G401.6 (cell line): ENCODE measurements at regions not wholly inside any gene's neighbourhood (a gene's known extent, or its start where the extent isn't known, plus 50 kb on each side); places are given as distances from the start of the nearest gene placed in this dataset.

Experiments
- FAIRE-seq: peaks from 2 replicates; lab custom pipeline; 2012; peaks lifted over from hg19 to GRCh38; lab: Jason Lieb, UNC

DNA sequence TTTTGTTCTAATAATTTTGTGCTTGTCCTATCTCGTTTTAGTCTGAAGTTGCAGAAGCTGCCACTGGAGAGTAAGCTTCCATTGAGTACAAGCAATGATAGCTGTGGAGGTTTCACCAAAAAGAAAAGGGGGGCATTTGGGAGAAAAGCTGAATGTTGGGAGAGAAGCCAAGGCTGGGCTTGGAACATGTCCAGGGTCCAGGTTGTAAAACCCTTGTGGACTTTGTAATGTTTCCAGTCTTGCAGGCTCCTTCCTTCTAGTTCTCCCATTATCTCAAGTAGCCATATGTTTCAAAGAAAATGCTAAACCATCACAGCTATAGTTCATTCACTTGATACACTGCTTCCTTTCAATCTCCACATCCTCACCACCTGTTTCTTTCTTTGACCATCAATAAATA is 880.2 kb downstream of the NLGN4Y start:
- no peak for FAIRE-seq

DNA sequence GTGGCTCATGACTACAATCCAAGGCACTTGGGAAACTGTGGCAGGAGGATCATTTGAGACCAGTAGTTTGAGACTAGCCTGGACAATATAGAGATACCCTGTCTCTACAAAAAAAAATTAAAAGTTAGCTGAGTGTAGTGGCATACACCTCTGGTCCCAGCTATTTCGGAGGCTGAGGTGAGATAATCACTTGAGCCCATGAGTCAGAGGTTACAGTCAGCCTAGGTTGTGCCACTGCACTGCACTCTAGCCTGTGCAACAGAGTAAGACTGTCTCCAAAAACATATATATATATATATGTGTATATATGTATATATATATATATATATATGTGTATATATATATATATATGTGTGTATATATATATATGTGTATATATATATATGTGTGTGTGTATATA is 890.8 kb downstream of the NLGN4Y start:
- no peak for FAIRE-seq

DNA sequence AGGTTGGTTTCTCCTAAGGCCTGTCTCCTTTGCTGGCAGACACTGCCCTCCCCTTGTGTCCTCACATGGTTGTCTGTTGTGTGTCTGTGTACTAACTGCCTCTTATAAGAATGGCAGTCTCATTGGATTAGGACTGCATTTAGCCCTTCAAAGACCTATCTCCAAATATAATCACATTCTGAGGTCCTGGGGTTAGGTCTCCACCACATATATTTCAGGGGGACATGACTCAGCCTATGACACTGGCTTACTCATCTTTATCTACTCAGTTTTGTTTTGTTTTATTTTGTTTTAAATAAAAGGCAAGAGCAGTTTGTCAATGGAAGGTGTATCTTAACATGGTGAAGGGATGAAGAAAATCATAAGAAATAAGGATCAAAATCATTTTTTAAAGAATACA is 894.3 kb downstream of the NLGN4Y start:
- FAIRE-seq, result no peak

DNA sequence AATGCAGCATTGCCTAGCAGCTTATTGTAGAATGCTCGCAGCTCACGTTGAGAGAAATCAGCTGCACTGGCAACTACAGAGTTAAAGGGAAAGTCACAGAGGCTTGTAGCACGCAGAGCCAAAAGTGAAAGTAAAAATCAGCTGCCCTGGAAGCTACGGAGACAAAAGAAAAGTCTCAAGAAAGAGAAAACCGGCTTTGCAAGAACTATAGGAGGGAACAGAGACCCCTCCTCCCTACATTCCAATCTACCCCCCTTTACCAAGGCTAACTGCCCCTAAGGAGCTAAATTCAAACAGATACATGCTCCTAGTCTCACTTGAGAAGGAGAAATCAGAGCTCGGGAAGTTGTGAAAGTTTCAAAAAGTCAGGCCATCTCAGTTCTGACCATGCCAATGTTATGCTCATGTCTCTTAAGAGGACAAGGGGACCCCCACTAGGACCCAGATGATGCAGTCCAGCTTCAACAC is 900.4 kb downstream of the NLGN4Y start:
- FAIRE-seq, result no peak

DNA sequence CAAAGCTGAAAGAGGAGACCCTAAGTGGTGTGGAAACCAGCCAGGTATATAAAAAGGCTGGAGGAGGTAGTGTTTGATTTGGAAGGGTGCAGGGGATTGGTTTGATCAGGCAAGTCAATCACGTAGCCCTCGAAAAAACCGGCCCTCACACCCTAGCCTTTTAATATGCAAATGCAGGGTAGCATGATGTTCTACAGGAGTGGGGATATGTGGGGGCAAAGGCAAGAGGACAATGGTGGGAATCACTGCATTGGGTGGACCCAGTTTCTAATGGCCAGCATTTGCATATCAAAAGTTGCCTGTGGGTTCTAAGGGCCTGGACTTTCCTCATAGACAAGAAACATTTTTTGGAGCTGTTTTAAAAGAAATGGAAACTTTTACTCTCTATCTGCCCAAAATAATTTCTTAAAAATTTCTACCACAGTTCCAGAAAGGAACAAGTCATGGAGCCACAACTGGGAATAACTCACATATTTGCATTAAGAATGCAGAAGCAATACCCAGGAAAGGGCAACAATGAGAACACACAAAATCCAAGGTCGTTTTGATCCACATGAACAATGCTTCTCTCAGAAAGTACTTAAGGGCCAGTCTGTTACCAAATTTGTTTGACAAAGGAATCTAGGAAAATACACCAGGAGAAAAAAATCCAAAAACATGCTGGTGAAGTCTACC is 915.8 kb downstream of the NLGN4Y start:
- no peak for FAIRE-seq

DNA sequence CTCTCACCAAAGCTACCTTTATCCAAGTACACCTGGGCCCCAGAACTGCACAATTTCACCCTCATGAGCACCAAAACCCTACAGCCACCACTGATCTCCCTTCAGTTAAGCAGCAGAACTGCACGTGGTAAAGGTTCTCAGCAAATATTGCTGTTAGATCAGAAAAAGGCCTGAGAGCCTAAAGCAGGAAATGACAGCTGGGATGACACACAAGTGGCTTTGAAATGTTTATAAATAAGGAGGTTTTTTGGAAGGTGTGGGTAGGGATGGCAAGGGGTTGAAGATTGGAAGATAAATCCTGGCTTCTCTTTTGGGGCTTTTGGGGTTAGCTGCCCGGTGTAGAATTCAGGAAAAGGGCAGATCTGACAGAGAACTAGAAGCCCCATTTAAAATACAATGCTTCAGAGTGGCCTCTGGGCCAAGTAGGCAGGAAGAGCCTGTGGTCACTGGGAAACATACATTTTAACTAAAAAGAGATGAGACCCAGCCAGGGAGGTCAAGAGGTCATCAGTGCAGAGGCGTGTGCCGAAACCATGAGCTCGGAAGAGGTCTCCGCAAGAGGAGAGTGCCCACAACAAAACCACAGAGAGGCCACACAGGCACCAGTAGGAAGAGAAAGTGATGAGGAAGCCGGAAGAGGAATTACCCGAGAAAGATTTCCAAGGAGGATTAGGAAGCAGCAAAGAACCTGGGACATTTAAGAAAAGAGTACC is 916.5 kb downstream of the NLGN4Y start:
- no peak for FAIRE-seq

DNA sequence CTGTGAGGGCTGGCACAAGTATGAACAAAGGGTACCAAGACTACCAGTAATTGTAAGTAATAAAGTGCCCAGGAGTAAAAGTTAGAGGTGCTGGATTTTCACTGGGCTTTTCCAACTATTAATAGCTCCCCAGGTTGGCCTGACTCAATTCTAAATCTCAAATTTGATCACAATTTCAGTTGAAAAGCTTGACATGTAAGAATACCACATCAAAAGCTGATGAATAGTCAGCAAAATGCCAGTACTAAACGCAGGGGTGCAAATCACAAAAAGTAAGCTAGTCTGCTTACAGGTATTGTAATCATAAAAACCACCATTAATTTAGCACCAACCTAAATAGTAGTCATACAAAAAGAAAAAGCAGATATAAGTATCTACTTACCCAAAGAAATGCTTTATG is 917.5 kb downstream of the NLGN4Y start:
- FAIRE-seq, result no peak

DNA sequence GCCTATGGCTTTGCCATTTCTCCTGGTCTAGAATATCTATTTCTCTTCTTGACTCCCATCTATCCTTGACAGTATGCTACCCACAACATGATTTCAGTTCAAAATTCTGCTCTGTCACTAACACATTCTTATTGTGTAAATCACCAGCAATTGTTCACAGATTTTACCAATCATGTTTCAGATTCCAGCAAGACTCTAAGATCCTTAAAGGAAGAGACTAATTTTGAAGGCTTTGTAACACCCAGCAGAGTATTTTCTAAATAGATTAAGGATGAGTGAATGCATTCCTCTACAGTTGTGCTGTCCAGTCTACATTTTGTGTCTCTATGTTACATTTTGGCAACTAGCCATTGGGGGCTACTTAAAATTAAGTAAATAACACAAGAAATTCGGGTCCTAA is 921.5 kb downstream of the NLGN4Y start:
- no peak for FAIRE-seq

DNA sequence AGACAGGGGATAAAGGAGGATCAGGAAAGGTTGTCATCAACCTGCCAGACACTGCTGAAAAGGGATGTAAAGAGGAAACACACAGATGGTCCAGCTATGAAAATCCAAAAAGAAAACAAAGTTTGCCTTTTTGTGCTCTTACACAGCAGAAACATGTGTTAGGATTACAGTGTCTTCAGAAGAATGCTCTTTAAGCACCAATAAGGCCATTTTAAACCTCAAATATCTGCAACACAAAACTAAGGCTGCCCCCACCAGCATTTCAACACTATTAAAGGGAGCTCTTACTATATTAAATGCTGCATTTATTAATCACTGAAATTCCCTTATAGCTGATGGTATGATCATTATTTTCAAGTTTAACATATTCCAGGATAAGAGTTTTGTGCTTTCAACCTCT is 922.5 kb downstream of the NLGN4Y start:
- no peak for FAIRE-seq

DNA sequence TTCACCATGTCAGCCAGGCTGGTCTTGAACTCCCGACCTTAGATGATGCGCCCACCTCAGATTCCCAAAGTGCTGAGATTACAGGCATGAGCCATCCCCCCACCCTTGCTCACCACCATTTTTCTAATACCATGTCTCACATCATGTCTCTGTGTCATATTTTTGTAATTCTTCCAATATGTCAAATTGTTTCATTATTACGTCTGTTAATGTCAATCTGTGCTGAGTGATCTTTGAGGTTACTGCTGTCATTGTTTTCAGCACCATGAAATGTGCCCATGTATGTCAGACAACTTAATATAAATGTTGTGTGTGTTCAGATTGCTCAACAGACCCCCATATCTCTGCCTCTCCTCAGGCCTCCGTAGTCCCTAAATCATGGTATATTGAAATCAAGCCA is 923.6 kb downstream of the NLGN4Y start:
- no peak for FAIRE-seq

DNA sequence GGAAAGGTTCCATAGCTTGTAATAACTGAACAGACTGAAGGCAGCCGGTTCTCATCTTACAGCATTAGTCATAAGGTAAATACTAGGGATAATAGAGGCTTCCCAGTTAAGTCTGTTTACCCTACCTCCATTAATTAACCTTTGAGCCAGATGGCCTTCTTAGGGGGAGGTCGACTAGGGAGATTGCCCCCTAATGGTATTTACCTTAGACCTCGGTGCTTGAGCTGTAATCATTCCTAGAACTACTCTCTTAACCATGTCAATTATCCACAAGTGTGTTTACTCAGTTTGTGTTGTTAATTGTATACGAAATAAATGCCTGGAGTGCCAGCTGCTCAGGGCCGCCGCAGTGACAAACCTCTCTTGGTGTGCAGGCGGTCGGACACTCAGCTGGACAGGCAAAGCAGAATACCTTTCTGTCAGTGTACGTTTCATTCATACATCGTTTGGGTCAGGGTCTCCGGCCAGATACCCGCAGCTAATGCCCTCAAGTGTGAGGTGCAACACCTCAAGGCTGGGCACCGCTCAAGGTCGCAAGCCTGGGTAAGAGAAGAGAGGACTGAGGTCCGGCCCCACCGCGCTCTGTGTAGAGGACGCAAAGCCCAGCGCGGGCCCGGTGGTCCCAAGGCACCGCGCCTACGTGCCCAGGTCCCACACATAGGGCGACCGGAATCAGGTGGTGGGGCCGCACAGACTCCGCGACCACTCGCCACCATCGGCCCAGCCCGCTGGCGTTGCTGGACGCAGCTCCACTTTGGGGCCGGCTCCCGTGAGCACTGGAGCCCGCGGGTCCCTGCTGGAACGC is 931.0 kb downstream of the NLGN4Y start:
- peak; percentile 95 for FAIRE-seq

DNA sequence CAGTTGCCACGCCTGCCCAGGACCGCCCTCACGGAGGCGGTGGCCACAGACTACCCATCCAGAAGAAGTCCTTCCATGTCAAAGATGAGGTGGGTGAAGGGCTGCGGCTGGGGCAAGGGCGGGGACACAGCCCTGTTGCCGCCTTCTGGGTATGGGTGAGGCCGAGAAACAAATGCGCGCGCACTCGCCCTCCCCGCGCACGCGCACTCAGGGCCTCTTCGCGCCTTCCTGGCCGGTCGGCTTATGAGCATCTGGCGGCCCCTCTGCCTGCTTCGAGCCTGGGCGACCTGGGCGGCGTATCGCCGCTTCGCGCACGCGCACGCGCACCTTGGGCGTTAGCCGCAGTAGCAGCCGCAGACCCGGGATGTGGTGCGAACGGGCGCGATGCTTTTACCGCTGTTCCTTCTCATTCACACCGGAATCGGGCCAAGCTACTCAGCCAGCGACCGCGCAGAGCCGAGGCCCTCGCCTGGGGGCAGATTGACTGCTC is 931.7 kb downstream of the NLGN4Y start:
- FAIRE-seq, result peak; percentile 98

DNA sequence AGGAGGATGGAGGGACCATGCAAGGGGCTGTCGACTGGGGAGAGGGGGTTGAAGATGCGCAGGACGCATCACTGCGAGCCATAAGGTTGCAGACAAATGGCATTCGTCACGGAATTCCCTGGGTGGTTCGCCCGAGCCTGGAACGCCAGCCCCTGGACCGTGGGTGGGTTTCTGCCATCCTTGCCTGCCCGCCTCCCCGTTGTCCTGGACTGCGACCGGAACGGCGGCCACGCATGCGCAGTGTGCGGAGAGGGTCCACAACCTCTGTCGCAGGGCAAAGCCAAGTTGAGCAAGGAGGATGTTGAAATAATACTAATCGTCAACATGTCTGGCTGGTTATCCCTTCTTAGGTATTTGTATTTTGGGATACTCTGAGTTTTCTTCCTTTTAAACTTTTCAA is 932.2 kb downstream of the NLGN4Y start:
- FAIRE-seq, result no peak

DNA sequence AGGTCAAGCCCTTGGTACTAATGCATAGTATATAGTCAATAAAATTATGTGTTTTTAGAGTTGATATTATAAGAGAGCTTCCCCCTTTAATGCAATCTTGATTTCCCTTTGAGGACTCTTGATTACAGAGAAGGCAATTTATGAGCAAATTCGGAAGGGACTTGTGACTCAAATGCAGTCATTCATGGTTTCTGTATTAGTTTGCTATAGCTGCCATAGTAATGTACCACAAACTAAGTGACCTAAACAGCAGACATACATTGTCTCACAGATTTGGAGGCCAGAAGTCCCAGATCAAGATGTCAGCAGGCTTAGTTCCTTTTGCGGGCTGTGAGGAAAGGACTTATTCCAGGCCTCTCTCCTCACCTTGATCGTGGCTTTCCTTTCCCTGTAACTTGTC is 933.4 kb downstream of the NLGN4Y start:
- FAIRE-seq, result no peak

DNA sequence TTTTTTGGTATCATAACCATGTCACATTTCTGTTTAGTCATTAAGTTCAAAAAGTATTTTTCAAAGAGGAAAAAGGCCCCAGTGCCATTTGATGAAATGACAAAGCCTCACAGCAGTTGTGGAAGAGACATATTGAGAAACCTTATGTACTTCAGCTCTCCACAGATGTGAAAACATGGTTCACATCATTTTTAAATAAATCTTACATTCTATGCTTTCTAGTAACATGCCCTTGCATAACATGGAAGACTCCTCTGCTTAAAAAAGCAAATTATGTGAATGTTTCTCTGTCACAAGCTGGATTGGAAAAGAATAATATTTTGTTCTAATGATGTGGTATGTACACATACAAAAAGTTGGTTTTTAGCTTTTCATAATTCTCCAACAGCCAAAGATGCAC is 934.1 kb downstream of the NLGN4Y start:
- FAIRE-seq, result no peak

DNA sequence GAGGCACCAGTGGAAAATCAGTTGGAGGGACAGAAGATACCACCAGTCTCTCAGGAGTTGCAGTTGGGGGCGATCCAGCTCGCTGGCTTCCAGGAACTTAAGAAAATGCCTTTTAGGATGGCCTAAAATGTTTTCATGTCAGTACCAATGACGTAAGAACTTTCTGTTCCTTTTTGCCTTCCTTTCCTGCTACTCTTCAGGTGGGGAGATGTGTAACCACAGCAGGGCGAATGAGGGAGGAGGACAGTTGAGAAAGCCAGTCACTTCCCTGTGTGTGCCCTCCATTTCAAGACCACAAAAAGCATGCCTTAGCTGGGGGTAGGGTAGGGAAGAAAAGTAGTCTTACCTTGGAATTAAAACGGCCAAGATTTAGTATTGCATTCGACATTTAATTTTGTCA is 941.6 kb downstream of the NLGN4Y start:
- no peak for FAIRE-seq

DNA sequence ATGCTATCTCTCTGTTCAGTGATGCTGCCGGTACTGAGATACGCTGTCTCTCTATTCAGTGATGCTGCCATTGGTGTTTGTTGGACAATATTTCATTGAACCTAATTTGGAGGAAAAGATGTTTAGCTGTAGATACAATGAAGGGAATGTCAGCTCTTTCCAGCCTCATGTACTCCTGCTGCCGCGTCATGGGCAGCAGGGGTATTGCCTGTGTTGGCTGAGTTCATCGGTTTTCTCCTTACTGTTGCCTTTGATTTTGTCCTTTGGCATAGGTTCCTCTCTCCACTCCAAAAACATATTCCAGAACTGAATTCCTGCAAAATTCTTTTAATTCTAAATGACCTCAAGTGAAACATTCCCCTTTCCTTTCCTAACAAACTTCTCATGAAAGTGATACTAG is 942.6 kb downstream of the NLGN4Y start:
- FAIRE-seq, result no peak

DNA sequence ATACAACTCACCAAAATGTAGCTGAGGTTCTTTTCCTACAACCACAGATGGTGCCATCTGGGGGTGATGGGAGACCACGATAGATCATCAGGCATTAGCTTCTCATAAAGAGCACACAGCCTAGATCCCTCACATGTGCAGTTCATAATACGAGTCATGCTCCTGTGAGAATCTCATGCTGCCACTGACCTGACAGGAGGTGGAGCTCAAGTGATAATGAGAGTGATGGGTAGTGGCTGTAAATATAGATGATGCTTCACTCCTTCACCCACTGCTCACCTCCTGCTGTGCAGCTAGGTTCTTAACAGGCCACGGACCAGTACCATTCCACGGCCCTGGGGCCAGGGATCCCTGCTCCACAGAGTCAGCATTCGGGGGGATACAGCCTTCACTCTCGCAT is 943.8 kb downstream of the NLGN4Y start:
- no peak for FAIRE-seq

DNA sequence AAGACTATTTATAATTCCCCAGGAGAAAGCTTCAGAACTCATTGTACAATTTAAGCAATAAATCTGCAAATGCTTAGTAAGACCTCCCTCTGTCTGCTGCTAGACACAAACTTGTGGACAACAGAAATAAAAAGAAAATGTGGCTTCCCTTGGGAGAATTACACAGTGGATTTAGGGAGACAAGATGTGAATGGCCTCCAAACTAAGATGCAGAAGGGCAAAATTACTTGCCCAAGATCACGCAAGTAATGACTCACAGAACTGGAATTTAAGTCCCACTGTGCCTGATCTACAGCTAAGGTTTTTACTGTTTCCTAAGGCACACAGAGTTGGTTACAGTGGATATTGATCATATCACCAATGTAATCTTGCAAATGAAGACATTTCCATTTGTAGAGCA is 947.0 kb downstream of the NLGN4Y start:
- FAIRE-seq, result no peak

DNA sequence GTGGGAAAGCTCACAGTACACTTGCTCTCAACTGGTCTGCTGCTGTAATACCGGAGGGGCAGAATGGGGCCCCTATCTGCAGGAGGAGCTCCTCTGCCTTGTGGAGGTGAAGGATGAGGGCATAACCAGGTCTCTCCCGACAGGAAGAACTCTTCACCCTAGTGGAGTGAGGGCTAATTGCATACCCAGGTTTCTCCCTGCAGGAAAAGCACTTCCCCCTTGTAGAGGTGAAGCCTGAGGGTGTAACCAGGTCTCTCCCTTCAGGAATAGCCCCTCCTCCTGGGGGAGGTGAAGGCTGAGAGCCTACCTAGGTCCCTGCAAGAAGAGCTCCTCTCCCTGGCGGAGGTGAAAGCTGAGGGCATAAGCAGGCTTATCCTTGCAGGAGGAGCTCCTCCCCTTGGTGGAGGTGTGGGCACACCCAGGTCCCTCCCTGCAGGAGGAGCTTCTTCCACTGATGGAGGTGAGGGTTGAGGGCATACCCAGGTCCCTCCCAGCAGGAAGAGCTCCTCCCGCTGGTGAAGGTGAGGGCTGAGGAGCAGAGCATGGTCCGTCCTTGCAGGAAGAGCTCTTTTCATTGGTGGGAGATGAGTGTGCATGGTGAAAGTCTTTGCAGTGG is 954.1 kb downstream of the NLGN4Y start:
- no peak for FAIRE-seq

DNA sequence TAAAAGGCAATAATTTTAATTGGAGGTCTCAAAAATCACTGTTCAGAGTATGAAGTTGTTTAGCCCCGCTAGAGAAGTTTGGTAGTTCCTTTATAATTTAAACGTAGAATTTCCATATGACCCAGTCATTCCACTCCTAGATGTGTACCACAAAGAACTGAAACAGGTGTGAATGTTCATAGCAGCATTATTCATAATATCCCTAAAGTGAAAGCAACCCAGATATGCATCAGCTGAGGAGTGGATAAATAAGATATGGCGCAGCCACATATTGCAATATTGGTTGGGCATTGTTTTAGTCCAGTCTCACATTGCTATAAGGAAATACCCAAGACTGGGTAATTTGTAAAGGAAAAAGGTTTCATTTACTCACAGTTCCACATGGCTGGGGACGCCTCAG is 976.2 kb downstream of the NLGN4Y start:
- no peak for FAIRE-seq

DNA sequence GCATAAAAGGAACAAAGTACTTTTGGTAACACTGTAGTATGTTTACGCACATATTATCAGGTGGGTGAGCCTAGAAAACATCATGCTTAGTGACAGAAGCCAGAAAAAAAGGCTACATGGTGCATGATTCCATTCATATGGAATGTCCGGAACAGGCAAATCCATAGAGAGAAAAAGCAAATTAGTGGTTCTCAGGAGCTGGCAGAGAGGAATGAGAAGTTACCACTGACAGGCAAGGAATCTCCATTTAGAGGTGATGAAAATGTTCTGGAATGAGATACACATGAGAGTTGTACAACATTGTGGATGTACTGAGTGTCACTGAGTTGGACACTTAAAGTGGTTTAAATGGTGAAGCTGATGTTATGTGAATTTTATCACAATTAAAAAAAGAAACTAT is 976.9 kb downstream of the NLGN4Y start:
- FAIRE-seq, result no peak

DNA sequence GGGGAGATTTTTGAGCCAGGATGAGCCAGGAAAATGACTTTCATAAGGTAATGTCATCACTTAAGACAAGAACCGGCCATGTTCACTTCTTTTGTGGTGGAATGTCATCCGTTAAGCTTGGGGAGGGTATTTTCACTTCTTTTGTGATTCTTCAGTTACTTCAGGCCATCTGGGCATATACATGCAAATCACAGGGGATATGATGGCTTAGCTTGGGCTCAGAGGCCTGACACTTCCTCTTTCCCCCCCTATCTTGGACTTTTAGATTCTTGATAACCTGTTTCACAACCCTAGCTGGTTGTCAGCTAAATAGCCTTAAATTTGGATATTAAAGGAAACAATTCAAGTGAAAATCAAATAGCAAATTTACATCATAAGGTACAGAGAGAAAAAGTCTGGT is 986.0 kb downstream of the NLGN4Y start:
- FAIRE-seq, result no peak
